HG03469 (cell line): ENCODE measurements at regions not wholly inside any gene's neighbourhood (a gene's known extent, or its start where the extent isn't known, plus 50 kb on each side); places are given as distances from the start of the nearest gene placed in this dataset.
"Not testable (repeated sequence)": the region's sequence is repeated elsewhere in the genome, so short reads cannot be mapped to it uniquely, and the experiment has no call there.

Experiments used
- ATAC-seq: cut with Tn5 transposase; IDR thresholded peaks from one replicate; pipeline ENCODE4 v1.9.1; 2021; ENCODE audit warnings: mild to moderate bottlenecking, moderate library complexity, moderate number of reproducible peaks; ENCODE audit not compliant: unreplicated experiment

DNA sequence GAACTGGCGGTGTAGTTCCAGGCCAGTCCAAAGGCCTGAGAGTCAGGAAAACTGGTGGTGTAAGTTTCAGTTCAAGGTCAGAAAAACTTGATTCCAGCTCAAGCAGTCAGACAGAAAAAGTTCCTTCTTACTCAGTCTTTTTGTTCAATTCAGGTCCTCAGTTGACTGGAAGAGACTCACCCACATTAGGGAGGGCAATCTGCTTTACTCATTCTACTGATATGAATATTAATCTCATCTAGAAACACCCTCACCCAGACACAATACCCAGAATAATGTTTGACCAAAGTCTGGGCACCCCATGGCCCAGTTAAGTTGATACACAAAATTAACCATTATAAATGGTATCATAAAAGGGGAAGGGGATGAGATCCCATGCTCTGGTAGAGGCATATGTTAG lies 50.1 kb upstream of the LTA4H start:
- ATAC-seq: no peak

DNA sequence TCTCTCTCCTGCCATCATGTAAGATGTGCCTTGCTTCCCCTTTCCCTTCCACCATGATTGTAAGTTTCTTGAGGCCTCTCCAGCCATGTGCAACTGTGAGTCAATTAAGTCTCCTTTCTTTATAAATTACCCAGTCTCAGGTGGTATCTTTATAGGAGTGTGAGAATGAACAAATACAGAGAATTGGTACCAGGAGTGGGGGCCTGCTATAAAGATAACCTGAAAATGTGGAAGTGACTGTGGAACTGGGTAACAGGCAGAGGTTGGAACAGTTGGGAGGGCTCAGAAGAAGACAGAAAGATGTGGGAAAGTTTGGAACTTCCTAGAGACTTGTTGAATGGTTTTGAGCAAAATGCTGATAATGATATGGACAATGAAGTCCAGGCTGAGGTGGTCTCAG lies 50.8 kb upstream of the LTA4H start:
- ATAC-seq: not testable (repeated sequence)

DNA sequence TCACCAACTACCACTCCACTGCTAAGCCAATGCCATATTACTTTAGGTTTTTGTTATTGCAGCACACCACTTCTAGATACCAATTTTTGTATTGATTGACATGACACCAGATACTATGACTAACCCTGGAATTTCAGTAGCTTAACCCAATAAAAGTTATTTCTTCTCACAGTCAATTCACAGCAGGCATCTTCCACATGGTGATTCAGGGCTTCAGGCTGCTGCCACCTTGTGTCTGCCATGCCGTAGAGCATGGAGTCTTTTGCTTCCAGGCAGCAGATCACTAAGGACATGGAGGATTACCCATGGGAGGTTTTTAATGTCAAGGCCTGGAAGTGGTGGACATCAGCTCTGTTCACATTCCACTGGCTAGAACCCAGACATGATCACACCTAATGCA lies 56.4 kb upstream of the LTA4H start:
- no peak for ATAC-seq

- no peak for ATAC-seq
Measured at GRCh38 chr12:96093543-96094196, 58.3 kb upstream of the LTA4H start.

GRCh38 chr12:96094201-96094600 lies 58.8 kb upstream of the LTA4H start:
- ATAC-seq: no peak

GRCh38 chr12:96098631-96099030 lies 63.2 kb upstream of the LTA4H start:
- no peak for ATAC-seq

GRCh38 chr12:96099421-96099820 lies 64.0 kb upstream of the LTA4H start:
- no peak for ATAC-seq

DNA sequence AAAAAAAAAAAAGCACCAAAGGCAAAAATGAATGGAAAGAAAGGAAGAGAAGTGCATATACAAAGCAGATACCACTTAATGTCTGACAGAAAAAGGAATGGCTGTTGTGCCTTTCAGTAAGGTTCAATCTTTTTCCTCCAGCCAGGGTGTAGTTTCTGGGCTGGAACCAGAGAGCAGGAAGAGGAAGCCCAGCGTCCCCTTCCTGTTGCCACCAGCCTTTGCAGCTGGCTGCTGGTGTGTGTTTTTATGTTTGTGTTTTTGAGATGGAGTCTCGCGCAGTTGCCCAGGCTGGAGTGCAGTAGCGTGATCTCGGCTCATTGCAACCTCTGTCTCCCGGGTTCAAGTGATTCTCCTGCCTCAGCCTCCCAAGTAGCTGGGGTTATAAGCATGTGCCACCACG lies 64.6 kb upstream of the LTA4H start:
- ATAC-seq: no peak

DNA sequence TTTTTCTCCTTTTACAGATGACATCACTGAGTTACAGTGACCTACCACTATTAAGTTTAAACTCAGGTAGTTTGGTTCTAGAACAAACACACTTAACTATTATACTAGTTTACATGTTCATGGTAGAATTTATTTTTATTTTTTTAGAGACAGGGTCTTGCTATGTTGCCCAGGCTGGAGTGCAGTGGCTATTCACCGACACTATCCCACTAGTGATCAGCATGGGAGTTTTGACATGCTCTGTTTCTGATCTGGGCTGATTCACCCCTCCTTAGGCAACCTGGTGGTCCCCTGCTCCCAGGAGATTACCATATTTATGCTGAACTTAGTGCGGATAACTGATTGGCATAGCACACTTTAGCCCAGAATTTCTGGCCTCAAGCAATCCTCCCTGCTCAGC lies 66.4 kb upstream of the LTA4H start:
- no peak for ATAC-seq

DNA sequence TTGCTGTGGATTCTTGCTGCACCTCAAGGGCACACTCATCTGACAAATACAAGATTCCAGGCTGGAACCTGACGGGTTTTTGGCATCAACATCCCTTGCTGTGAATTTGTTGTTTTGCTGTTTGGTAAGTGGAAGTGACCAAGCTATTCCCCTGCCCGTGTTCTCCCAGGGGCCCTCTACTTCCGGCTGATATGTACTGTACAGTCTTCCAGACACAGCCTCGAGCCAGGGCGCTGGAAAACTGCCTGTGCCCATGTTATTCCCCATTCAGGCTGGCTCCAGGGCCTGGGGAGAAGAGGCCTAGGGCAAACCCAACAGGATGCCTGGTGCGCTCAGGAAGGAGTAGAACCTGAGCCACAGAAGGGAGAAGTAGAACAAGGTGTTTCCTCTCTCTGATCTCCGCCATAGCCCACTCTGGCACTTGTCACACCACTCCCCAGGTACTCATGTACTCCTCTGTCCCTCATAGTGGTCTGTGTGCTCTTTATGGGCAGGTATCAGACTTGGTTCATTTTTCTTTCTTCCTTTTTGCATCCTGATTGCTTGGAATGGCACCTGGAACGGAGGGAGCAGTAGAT lies 67.8 kb upstream of the LTA4H start:
- ATAC-seq: no peak

GRCh38 chr12:96104566-96104965 lies 69.2 kb upstream of the LTA4H start:
- no peak for ATAC-seq

DNA sequence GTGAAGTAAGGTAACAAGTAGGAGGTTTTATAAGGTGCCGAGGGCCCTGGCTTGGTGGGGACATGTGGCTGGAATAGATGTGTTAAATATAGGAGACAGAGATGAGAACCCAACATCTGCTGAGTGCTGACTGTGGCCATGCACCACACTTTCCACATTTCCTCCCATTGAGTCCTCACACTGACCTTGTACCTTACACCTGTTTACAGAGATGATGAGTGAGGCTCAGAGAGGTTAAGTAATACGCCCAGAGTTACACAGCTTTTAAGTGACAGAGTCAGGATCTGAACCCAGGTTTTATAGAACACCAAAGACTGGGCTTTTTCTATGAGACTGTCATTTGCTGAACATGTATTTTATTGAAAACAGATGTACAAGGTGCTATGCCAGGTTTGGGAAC lies 70.8 kb upstream of the LTA4H start:
- no peak for ATAC-seq

- no peak for ATAC-seq
Measured at GRCh38 chr12:96107236-96107635, 71.8 kb upstream of the LTA4H start.

GRCh38 chr12:96108321-96108720 lies 72.9 kb upstream of the LTA4H start:
- no peak for ATAC-seq

- not testable (repeated sequence) for ATAC-seq
Measured at GRCh38 chr12:96108941-96109340, 73.6 kb upstream of the LTA4H start.

DNA sequence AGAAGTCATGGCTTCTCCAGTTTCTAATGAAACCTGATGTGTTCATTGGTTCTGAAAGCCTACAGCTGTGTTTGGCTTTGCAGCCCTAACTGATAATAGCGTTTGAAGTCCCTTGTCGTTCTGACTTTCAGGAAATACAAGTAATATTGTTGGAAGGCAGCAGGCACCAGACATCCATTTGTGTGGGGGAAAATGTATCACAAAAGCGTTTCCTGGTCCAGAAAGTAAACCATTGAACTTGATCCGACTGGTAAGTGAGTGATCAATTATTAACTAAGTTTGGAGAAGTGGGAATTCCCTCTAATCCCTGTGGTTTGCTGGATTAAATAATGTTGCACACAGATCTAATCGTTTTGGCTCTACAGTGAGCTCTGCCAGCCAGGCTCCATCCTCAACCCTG lies 77.3 kb upstream of the LTA4H start:
- ATAC-seq: no peak

DNA sequence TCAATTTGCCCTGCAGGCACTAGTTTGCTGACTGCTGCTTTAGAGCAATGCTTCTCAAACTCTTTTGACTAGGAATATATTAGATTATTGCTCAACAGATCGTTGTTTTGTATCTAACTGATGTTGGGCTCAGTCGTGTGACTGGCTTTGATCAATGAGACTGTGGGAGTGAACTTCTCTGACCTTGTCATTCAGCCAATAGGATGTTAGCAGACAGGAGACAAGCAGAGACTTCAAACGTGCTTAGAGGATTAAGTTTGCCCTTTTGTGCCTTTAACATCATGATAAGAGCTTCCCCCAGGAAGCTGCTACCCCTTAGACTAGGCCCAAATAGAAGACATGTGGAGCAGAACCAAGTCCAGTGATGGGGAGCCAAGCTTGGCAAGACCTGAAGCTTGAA lies 76.7 kb upstream of the ELK3 start:
- no peak for ATAC-seq

DNA sequence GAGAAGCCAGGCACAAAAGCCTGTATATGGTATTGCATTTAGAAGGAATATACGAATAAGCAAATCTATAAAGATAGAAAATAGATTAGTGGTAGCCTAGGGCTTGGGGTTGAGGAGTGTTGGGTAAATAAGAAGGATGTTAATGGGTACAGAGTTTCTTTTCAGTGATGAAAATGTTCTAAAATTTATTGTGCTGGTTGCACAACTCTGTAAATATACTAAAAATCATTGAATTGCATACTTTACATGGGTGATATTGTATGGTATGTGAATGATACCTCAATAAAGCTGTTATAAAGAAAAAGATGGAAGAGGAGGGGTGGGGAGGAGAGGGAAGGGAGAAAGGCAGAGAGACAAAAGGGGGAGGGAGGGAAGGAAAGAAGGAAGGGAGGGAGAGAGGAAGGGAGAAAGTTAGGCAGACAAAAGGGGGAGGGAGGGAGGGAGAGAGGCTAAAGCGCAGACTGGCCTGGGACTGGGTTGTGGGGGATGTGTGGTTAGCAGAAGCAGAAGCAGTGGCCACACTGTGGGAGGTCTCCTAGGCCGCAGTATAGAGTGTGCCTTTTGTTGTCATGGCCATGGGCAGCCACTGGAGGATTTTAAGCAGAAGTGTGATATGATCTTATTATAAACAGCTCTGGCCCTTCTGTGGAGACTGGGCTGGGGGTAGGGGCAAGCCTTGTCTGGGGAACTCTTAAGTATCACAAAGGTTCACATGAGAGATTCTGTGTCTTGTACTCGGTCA lies 73.6 kb upstream of the ELK3 start:
- ATAC-seq: peak; percentile 95

DNA sequence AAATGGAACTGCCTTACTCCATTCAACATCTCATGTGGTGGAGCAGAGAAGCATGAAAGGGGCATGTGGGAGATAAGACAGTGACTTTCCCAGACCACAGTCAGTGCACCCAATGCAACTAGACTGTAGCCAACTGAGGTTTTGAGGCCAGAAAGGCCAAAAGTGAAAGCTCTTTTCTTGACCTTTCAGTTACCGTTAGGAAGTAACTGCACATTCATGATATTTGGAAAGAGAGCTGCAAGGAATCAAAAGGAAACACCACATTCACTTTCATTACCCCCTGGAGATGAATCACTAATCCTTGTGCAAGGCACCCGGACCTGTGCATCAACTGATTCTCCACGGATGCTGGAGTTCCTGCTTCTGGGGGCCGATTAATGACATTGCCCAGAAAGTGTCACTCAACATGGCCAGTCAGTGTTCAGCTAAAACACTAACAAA lies 72.9 kb upstream of the ELK3 start:
- ATAC-seq: peak; percentile 36

DNA sequence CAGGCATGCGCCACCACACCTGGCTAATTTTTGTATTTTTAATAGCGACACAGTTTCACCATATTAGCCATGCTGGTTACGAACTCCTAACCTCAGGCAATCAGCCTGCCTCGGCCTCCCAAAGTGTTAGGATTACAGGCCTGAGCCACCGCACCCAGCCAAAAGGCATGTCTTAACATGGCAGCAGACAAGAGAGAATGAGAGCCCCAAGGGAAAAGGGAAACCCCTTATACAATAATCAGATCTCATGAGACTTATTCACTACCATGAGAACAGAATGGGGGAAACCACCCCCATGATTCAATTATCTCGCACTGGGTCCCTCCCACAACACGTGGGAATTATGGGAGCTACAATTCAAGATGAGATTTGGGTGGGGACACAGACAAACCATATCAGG lies 65.9 kb upstream of the ELK3 start:
- not testable (repeated sequence) for ATAC-seq

DNA sequence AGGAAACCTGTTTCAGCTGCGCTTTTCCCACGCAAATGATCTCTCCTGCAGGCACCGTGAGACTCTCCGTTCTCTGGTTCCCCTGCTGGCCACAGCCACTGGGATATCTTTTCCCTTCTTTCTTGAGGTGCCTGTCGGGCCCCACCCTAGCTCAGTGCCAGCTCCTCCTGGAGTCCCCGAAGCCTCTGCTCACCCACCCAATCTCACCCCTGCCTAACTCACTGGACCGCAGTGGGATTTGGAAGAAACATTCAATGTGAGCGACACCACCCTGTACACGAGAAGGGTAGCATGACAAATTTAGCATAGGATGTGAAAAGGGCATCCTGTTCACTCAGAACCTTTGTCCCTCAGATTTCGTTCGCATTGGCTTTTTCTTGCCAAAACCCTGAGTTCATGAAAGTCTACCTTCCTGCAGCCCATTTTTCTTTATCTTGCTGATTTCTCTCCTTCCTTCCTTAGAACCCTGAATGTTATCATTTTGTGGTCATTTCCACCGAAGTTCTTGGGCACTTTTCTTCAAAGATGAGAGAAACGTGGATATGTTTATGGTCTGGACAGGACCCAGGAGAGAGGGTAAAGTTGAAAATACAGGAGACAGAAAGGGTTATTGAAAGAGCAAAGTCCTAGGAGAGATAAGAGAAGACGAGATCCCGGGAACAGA lies 63.6 kb upstream of the ELK3 start:
- no peak for ATAC-seq
